Nephron progenitor cell (in vitro differentiated cells): ENCODE measurements at regions not wholly inside any gene's neighbourhood (a gene's known extent, or its start where the extent isn't known, plus 50 kb on each side); places are given as distances from the start of the nearest gene placed in this dataset.

Source experiments
- DNase-seq: peaks from one replicate; pipeline ENCODE4 v3.0.0; 2021
- H3K27ac Mint-ChIP-seq: 2 replicates; pipeline ENCODE4 v1.8.0; 2021; ENCODE audit warnings: mild to moderate bottlenecking, moderate library complexity, mixed read lengths
- H3K27me3 Mint-ChIP-seq: 2 replicates; pipeline ENCODE4 v1.8.0; 2021; ENCODE audit warnings: mild to moderate bottlenecking, low read depth, mixed read lengths; ENCODE audit not compliant: poor library complexity
- H3K36me3 Mint-ChIP-seq: 2 replicates; pipeline ENCODE4 v1.8.0; 2021; ENCODE audit warnings: low read depth, mixed read lengths
- H3K4me1 Mint-ChIP-seq: 2 replicates; pipeline ENCODE4 v1.8.0; 2021; ENCODE audit warnings: mixed read lengths
- H3K4me3 Mint-ChIP-seq: 2 replicates; pipeline ENCODE4 v1.8.0; 2021; ENCODE audit warnings: mild to moderate bottlenecking, moderate library complexity, mixed read lengths
- H3K9me3 Mint-ChIP-seq: 2 replicates; pipeline ENCODE4 v1.8.0; 2021; ENCODE audit warnings: mild to moderate bottlenecking, moderate library complexity, mixed read lengths
- TF ChIP-seq, protein P1 (sequence below): fragments of 200-600 bp; sonication (generic); IDR thresholded peaks from 2 replicates; pipeline ENCODE4 v1.5.0; 2021; ENCODE audit warnings: antibody characterized with exemption

DNA sequence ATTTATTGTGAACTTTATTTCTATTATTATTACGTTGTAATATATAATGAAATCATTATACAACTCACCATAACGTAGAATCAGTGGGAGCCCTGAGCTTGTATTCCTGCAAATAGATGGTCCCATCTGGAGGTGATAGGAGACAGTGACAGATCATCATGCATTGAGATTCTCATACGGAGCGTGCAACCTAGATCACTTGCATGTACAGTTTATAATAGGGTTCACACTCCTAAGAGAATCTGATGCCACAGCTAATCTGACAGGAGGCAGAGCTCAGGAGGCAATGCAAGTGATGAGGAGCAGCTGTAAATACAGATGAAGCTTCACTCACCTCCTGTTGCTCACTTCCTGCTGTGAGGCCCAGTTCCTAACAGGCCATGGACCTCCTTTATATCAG is 2170.2 kb downstream of the PCDH7 start:
- Mint-ChIP-seq H3K4me3 (no peak overlapping the region), H3K4me1 (no peaks in the 10 kb centered on the region), H3K9me3 (no peaks in the 10 kb centered on the region), H3K27me3 (no peaks in the 10 kb centered on the region), H3K27ac (no peak overlapping the region), H3K36me3 (no peaks in the 10 kb centered on the region)
- TF ChIP-seq, protein P1, sequence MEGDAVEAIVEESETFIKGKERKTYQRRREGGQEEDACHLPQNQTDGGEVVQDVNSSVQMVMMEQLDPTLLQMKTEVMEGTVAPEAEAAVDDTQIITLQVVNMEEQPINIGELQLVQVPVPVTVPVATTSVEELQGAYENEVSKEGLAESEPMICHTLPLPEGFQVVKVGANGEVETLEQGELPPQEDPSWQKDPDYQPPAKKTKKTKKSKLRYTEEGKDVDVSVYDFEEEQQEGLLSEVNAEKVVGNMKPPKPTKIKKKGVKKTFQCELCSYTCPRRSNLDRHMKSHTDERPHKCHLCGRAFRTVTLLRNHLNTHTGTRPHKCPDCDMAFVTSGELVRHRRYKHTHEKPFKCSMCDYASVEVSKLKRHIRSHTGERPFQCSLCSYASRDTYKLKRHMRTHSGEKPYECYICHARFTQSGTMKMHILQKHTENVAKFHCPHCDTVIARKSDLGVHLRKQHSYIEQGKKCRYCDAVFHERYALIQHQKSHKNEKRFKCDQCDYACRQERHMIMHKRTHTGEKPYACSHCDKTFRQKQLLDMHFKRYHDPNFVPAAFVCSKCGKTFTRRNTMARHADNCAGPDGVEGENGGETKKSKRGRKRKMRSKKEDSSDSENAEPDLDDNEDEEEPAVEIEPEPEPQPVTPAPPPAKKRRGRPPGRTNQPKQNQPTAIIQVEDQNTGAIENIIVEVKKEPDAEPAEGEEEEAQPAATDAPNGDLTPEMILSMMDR = no peak
- no peak for DNase-seq

DNA sequence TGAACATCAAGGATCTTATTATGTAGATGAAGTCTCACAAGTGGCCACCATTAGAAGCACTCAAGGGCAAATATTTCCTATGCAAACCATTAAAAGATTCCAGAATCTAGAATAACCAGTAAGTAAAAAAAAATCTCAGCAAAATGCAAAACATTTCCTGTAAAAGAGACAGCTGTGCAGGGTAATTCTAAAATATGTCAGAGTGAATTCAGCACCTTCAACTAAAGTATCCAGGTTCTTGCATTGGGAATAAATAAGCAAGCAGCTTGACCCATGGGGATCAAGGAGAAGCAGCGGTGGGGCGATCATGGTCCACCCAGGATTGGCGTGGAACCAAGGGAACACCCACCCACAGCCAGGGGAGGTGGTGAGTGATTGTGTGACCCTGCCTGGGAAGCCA is 2188.9 kb downstream of the PCDH7 start:
- peaks cover 19% of the 10 kb centered on the region for H3K9me3 Mint-ChIP-seq
- H3K4me3 Mint-ChIP-seq = no peak overlapping the region
- H3K36me3 Mint-ChIP-seq = no peaks in the 10 kb centered on the region
- no peak overlapping the region for H3K27ac Mint-ChIP-seq
- H3K27me3 Mint-ChIP-seq = no peaks in the 10 kb centered on the region
- no peaks in the 10 kb centered on the region for H3K4me1 Mint-ChIP-seq
- TF ChIP-seq, protein P1 = no peak
- DNase-seq = no peak

DNA sequence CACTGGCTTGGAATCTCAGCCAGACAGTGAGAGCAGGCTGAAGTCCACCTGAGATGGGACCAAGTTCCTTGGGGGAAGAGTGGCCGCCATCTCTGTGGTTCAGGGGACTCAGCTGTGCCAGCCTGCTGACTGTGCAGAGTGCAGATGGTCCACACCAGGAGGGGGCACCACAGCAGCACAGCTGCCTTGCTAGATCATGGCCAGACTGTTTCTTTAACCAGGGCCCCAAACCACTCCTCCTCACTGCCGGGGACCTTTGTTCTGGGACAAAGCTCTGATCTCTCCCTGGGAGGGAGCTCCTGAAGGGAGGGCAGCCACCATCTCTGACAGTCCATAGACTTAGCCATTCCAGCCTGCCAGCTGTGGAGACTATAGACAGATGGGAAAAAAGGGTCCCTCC is 2189.6 kb downstream of the PCDH7 start:
- Mint-ChIP-seq H3K9me3 (peaks cover 19% of the 10 kb centered on the region), H3K4me1 (no peaks in the 10 kb centered on the region), H3K27me3 (no peaks in the 10 kb centered on the region), H3K4me3 (no peak overlapping the region), H3K36me3 (no peaks in the 10 kb centered on the region), H3K27ac (no peak overlapping the region)
- TF ChIP-seq, protein P1 = no peak
- DNase-seq = no peak

DNA sequence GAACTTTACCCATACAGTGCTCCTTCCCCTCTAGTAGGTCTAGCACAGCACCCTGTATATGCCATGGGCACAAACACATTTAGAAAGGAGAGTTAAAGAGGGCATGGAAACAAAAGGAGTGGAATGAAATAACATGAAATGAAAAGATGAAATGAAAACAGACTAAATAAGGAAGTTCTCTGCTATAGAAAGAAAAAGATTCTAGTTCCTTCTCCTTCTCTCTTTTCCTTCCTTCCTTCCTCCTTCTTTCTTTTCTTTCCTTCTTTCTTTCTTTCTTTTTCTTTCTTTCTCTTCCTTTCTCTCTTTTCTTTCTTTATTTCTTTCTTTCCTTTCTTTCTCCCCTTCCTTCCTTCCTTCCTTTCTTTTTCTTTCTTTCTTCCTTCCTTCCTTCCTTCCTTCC is 2197.4 kb downstream of the PCDH7 start:
- Mint-ChIP-seq H3K36me3 (no peaks in the 10 kb centered on the region), H3K9me3 (no peaks in the 10 kb centered on the region), H3K4me3 (no peak overlapping the region), H3K27ac (no peak overlapping the region), H3K4me1 (no peaks in the 10 kb centered on the region), H3K27me3 (no peaks in the 10 kb centered on the region)
- TF ChIP-seq, protein P1 = no peak
- DNase-seq = no peak

DNA sequence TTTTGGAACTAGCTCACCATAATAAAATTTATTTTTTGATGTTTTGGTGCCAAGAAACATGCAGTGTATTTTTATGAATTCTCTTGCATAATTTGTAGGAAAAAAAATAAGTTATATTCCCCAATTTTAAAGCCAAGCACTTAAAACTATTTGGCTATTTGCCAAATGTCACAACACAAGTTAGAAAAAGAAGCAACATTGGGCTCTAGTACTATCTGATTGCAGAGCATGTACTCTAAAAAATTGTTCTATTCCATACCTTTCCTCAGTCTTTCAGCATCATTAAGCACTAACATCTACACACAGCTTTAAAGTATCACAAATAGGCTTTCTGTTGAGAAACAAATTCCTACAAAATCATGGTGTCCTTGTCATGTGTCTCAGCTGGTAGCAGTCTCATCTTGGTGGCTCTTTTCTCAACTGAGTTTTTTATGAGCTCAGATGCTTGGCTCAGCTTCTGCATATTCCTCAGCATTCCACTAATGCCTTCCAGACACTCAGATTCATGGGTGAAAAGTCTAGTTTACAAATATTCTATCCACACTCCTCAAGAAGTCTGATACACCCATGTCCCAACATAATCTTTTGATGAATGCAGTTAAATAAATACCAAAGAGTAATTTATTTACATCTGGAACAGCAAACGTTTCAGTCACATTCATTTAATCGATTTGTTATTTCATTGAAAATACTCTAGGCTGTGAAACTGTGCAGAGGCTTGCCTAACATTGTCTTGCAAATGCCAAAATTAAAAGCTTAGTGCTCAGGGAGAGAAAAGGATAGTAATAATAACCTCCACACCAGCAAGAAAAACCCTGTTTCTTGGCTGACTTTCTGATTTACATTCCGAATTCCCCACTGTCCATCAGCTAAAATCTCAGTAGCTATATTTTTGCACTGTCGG is 2209.9 kb downstream of the PCDH7 start:
- no peak overlapping the region for H3K4me3 Mint-ChIP-seq
- TF ChIP-seq, protein P1 = no peak
- no peaks in the 10 kb centered on the region for H3K4me1 Mint-ChIP-seq
- H3K36me3 Mint-ChIP-seq = no peaks in the 10 kb centered on the region
- no peaks in the 10 kb centered on the region for H3K9me3 Mint-ChIP-seq
- no peaks in the 10 kb centered on the region for H3K27me3 Mint-ChIP-seq
- DNase-seq = no peak
- no peak overlapping the region for H3K27ac Mint-ChIP-seq

DNA sequence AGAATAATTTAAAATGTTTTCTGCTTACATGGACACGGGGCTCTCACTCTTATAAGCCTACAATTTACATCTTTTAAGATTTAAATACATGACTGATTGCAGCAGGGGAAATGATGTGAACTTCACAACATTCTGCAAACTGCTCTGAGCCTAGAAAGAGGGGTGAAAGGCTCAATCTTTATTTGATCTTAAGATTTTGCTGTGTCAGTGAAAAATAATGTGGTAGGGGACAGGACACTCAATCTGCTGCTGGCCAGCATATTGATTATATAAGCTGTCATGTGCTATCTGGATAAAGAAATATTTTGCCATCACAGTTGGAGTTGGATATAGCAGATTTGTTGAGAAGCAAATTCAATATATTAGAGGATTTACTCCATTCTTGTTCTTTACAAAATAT is 2210.5 kb downstream of the PCDH7 start:
- Mint-ChIP-seq H3K4me1 (no peaks in the 10 kb centered on the region), H3K36me3 (no peaks in the 10 kb centered on the region), H3K27ac (no peak overlapping the region), H3K4me3 (no peak overlapping the region), H3K27me3 (no peaks in the 10 kb centered on the region), H3K9me3 (no peaks in the 10 kb centered on the region)
- DNase-seq = no peak
- TF ChIP-seq, protein P1 = no peak
